GM12878 (cell line): ENCODE measurements at regions not wholly inside any gene's neighbourhood (a gene's known extent, or its start where the extent isn't known, plus 50 kb on each side); places are given as distances from the start of the nearest gene placed in this dataset.

Experiments used
- ATAC-seq: fragments of 200-7000 bp; cut with Tn5 transposase; 3 replicates; pipeline ENCODE4 v1.9.1; 2020; ENCODE audit warnings: mild to moderate bottlenecking, moderate library complexity
- BruUV-seq: library from RNA; stranded (reverse); fragments of 400-500 nt; replicated peaks from 2 replicates; lab custom pipeline; 2021; lab: Mats Ljungman, UMichigan
- CTCF ChIA-PET: fragments of 300-600 bp; sonication (Branson Sonifier 250); formaldehyde crosslinking; extraction: SDS; loops from one replicate; lab custom pipeline; 2021; ENCODE audit warnings: inconsistent platforms; lab: Yijun Ruan, JAX
- POLR2A ChIA-PET: fragments of 350-600 bp; formaldehyde crosslinking; extraction: SDS; loops from one replicate; lab custom pipeline; 2021; ENCODE audit warnings: inconsistent platforms; lab: Charles Lee
- RAD21 ChIA-PET: fragments of 300-600 bp; sonication (Branson Sonifier 250); formaldehyde crosslinking; loops from one replicate; lab custom pipeline; 2023; ENCODE audit warnings: antibody characterized with exemption; ENCODE audit not compliant: unreplicated experiment; lab: Charles Lee
- SMC1A ChIA-PET: fragments of 300-600 bp; sonication (Branson Sonifier 250); formaldehyde crosslinking; loops from one replicate; lab custom pipeline; 2023; ENCODE audit not compliant: unreplicated experiment, uncharacterized antibody; lab: Charles Lee
- DNase-seq: peaks from one replicate; pipeline ENCODE4 v3.0.0-alpha.2; 2011; ENCODE audit warnings: low read depth, low spot score
- FAIRE-seq: peaks from 3 replicates; lab custom pipeline; 2011; peaks lifted over from hg19 to GRCh38; lab: Jason Lieb, UNC
- H2AFZ ChIP-seq: 2 replicates; pipeline ENCODE4 v1.6.0; 2011; ENCODE audit warnings: low read depth, low read length, control low read depth; ENCODE audit not compliant: control insufficient read depth
- H3K27ac ChIP-seq: 2 replicates; pipeline ENCODE4 v1.5.1; 2011; ENCODE audit warnings: control low read depth; ENCODE audit not compliant: control insufficient read depth, insufficient read depth
- H3K27me3 ChIP-seq, 2 experiments: replicated peaks in 1 of 2; 2 replicates each; pipeline versions ENCODE4 v1.6.0 to v1.6.1; 2011; ENCODE audit warnings: low read length in 1 of 2; ENCODE audit not compliant: control insufficient read depth in 2 of 2, insufficient read depth in 2 of 2
- H3K36me3 ChIP-seq, 2 experiments: 2 replicates each; pipeline ENCODE4 v1.5.1; 2011; ENCODE audit warnings: low read length in 1 of 2; ENCODE audit not compliant: control insufficient read depth in 2 of 2, insufficient read depth in 2 of 2
- H3K4me1 ChIP-seq: 2 replicates; pipeline ENCODE4 v1.6.1; 2011; ENCODE audit warnings: mild to moderate bottlenecking, low read length, moderate library complexity, mixed read lengths; ENCODE audit not compliant: control insufficient read depth, insufficient read depth
- H3K4me2 ChIP-seq: 2 replicates; pipeline ENCODE4 v1.6.0; 2011; ENCODE audit warnings: control low read depth; ENCODE audit not compliant: control insufficient read depth, insufficient read depth
- H3K4me3 ChIP-seq: fragments of 200-600 bp; sonication (generic); 2 replicates; pipeline ENCODE4 v1.5.1; 2016
- H3K79me2 ChIP-seq: 2 replicates; pipeline ENCODE4 v1.6.0; 2011; ENCODE audit warnings: low read length; ENCODE audit not compliant: control insufficient read depth, insufficient read depth
- H3K9ac ChIP-seq: 2 replicates; pipeline ENCODE4 v1.8.0; 2011; ENCODE audit warnings: low read length, control low read depth, mixed read lengths; ENCODE audit not compliant: control insufficient read depth, insufficient read depth
- H3K9me3 ChIP-seq: replicated peaks from 3 replicates; pipeline ENCODE4 v1.5.1; 2011; ENCODE audit warnings: mild to moderate bottlenecking, low read length; ENCODE audit not compliant: control insufficient read depth, insufficient read depth
- H4K20me1 ChIP-seq: 2 replicates; pipeline ENCODE4 v1.6.0; 2011; ENCODE audit not compliant: control insufficient read depth, insufficient read depth
- BCL11A ChIP-seq: IDR thresholded peaks from 2 replicates; pipeline ENCODE4 v1.6.1; 2011; ENCODE audit warnings: low read depth, low read length
- BMI1 ChIP-seq: fragments of 450-650 bp; IDR thresholded peaks from 2 replicates; pipeline ENCODE4 v1.6.1; 2016; ENCODE audit warnings: mild to moderate bottlenecking, moderate library complexity, borderline replicate concordance
- BRCA1 ChIP-seq: IDR thresholded peaks from 2 replicates; pipeline ENCODE4 v1.6.1; 2011; ENCODE audit warnings: low read depth, low read length, improper control_type of control experiment
- CBX5 ChIP-seq: sonication (generic); IDR thresholded peaks from 2 replicates; pipeline ENCODE4 v1.6.1; 2016; ENCODE audit warnings: low read depth, moderate library complexity, mild to moderate bottlenecking, inconsistent platforms
- CHD2 ChIP-seq: IDR thresholded peaks from 2 replicates; pipeline ENCODE4 v1.6.1; 2011; ENCODE audit warnings: low read depth, low read length, improper control_type of control experiment, borderline replicate concordance
- FOXK2 ChIP-seq: fragments of 450-650 bp; IDR thresholded peaks from 2 replicates; pipeline ENCODE4 v1.6.1; 2017; ENCODE audit warnings: mild to moderate bottlenecking, moderate library complexity
- GABPA ChIP-seq: IDR thresholded peaks from 2 replicates; pipeline ENCODE4 v1.6.1; 2014; ENCODE audit warnings: antibody characterized with exemption, low read depth, mild to moderate bottlenecking, inconsistent platforms
- KDM1A ChIP-seq: fragments of 200-600 bp; sonication (generic); IDR thresholded peaks from 2 replicates; pipeline ENCODE4 v1.6.1; 2016; ENCODE audit warnings: borderline replicate concordance
- MEF2B ChIP-seq: fragments of 450-650 bp; IDR thresholded peaks from 2 replicates; pipeline ENCODE4 v1.6.1; 2018; ENCODE audit warnings: mild to moderate bottlenecking, moderate library complexity; ENCODE audit not compliant: partially characterized antibody, poor library complexity, severe bottlenecking
- PML ChIP-seq: IDR thresholded peaks from 2 replicates; pipeline ENCODE4 v1.6.1; 2012; ENCODE audit warnings: low read length, inconsistent platforms
- RELA ChIP-seq: fragments of 450-650 bp; IDR thresholded peaks from 2 replicates; pipeline ENCODE4 v1.8.0; 2014; ENCODE audit warnings: borderline replicate concordance; ENCODE audit not compliant: partially characterized antibody
- SMARCA5 ChIP-seq: fragments of 450-650 bp; IDR thresholded peaks from 2 replicates; pipeline ENCODE4 v1.6.1; 2017; ENCODE audit warnings: mild to moderate bottlenecking
- SPI1 ChIP-seq: IDR thresholded peaks from 2 replicates; pipeline ENCODE4 v1.6.1; 2011; ENCODE audit warnings: low read depth, mild to moderate bottlenecking, low read length, moderate library complexity, borderline replicate concordance; ENCODE audit not compliant: insufficient read depth
- SRF ChIP-seq, 2 experiments: IDR thresholded peaks; 2 replicates each; pipeline ENCODE4 v1.6.1; 2011; ENCODE audit warnings: low read depth in 2 of 2, low read length in 2 of 2, mild to moderate bottlenecking in 1 of 2, moderate library complexity in 1 of 2
- YY1 ChIP-seq: IDR thresholded peaks from 2 replicates; pipeline ENCODE4 v1.6.1; 2011; ENCODE audit warnings: low read depth, mild to moderate bottlenecking, low read length
- ZNF217 ChIP-seq: fragments of 450-650 bp; IDR thresholded peaks from 2 replicates; pipeline ENCODE4 v1.6.1; 2017; ENCODE audit warnings: antibody characterized with exemption, mild to moderate bottlenecking
- ZSCAN29 ChIP-seq: fragments of 450-650 bp; IDR thresholded peaks from 2 replicates; pipeline ENCODE4 v1.6.1; 2017; ENCODE audit warnings: mild to moderate bottlenecking, moderate library complexity
- WGBS: methylation state at CpG from one replicate; pipeline ENCODE4 v1.1.6; 2016; ENCODE audit warnings: low lambda C conversion rate; ENCODE audit not compliant: insufficient replicate concordance, insufficient coverage; ENCODE audit errors: missing lambda C conversion rate; 5-methylcytosine and 5-hydroxymethylcytosine counted together
- in situ Hi-C: fragments of 300-500 bp; cut with MboI; formaldehyde crosslinking; loops from 9 replicates; pipeline ENCODE4 v1.14.3; 2018; ENCODE audit warnings: mixed read lengths
- intact Hi-C: fragments of 100-400 bp; cut with micrococcal nuclease; formaldehyde crosslinking; loops from one replicate; pipeline ENCODE4 v1.14.2; 2022; ENCODE audit not compliant: unreplicated experiment
- TF ChIP-seq, protein P1 (sequence below): fragments of 450-650 bp; IDR thresholded peaks from 2 replicates; pipeline ENCODE4 v1.6.1; 2016; ENCODE audit warnings: mild to moderate bottlenecking
- TF ChIP-seq, protein P2 (sequence below): IDR thresholded peaks from 2 replicates; pipeline ENCODE4 v1.6.1; 2012; ENCODE audit warnings: mild to moderate bottlenecking, low read depth, low read length

DNA sequence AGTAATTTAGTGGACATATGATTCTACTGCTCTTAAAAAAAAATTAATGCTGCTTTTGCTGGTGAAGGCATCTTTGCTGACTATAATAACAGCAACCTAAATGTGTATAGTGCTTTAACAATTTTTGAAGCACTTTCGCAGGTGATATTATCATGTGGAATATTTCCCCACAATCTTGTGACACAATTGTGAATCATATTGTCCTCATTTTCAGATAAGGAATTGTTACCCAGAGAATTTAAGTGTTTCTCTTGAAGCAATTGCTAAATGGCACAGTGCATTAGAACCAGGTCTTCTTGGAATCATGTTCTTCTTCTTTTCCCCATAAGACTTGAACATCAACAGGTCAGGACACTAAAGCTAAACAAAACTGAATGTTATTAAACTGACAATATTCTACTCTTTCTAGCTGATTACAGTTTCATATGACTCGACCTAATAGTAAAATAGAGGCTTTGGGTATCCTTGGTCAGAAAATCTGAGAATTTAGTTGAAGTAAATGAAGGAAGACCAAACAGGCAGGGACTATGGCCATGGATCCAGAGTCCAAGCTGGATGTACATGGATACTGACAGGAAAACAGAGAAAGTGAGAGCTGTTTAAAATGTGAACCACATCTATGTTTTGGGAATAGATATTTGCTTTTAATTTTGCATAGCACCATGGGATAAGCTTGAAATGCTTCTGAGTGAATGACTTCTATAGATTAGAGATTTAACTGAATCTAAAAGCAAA, 121.8 kb upstream of the SLC35B3 start (continued):
- TF ChIP-seq, protein P1, sequence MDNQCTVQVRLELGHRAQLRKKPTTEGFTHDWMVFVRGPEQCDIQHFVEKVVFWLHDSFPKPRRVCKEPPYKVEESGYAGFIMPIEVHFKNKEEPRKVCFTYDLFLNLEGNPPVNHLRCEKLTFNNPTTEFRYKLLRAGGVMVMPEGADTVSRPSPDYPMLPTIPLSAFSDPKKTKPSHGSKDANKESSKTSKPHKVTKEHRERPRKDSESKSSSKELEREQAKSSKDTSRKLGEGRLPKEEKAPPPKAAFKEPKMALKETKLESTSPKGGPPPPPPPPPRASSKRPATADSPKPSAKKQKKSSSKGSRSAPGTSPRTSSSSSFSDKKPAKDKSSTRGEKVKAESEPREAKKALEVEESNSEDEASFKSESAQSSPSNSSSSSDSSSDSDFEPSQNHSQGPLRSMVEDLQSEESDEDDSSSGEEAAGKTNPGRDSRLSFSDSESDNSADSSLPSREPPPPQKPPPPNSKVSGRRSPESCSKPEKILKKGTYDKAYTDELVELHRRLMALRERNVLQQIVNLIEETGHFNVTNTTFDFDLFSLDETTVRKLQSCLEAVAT = no peak
- no peak for TF ChIP-seq BRCA1

DNA sequence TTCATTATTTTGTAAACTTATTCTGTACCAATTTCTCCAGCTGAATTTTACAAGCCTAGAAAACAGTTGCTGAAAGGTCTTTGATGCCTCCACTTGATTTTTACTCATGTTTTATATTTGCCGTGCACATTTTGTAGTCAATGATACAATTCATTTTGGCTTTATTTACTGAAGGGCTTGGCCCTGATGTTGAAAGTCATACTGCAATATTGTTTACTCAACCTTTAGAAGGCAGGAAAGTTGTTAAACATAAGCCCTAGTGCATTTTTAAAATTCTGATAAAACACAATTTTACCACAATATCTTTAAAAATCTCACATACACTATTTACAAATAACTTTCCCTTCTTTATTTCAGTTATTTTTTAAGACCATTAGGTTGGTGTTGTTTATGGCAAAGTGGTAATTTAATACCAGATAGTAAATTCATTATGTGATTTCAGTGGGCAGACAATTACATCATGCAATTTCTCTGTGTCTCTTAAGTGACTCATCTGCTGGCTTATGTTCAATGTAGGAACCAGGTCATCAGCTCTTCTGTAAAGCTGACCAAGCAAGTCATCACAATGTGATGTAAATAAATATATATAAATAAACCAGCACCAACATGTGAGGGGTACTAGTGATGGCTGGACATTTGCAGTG, 121.1 kb upstream of the SLC35B3 start:
- SMC1A ChIA-PET = interaction anchor here (0.9 kb wide), 1 partner anchor 14 kb away, joined by 3 read pairs; no protein-coding TSS in a partner anchor
- H3K27ac ChIP-seq = no peak overlapping the region
- WGBS = 88% methylated on average over 1 of the region's 1 CpG
- ATAC-seq (no peak), DNase-seq (no peak), FAIRE-seq (no peak)
- no peaks in the 10 kb centered on the region for H3K4me1 ChIP-seq
- H4K20me1 ChIP-seq = no peaks in the 10 kb centered on the region
- intact Hi-C loops (no loop called here), in situ Hi-C loops (no loop called here)
- H3K27me3 ChIP-seq = no peaks in the 10 kb centered on the region
- no TSS peak for BruUV-seq
- POLR2A ChIA-PET = no interaction called here
- H3K4me2 ChIP-seq = no peak overlapping the region
- H2AFZ ChIP-seq = no peak overlapping the region
- CTCF ChIA-PET = no interaction called here
- no peak overlapping the region for H3K4me3 ChIP-seq
- H3K9ac ChIP-seq = no peak overlapping the region
- H3K36me3 ChIP-seq = no peaks in the 10 kb centered on the region
- no peaks in the 10 kb centered on the region for H3K9me3 ChIP-seq
- no peaks in the 10 kb centered on the region for H3K79me2 ChIP-seq
- RAD21 ChIA-PET = no interaction called here
- TF ChIP-seq SRF (IDR thresholded peaks at IDR 0.05; ENCODE audit: low read depth in 2 of 2, low read length in 2 of 2) = no peak
- no peak for TF ChIP-seq BMI1
- no peak for TF ChIP-seq MEF2B
- no peak for TF ChIP-seq CHD2
- TF ChIP-seq FOXK2 = no peak
- TF ChIP-seq, protein P2, sequence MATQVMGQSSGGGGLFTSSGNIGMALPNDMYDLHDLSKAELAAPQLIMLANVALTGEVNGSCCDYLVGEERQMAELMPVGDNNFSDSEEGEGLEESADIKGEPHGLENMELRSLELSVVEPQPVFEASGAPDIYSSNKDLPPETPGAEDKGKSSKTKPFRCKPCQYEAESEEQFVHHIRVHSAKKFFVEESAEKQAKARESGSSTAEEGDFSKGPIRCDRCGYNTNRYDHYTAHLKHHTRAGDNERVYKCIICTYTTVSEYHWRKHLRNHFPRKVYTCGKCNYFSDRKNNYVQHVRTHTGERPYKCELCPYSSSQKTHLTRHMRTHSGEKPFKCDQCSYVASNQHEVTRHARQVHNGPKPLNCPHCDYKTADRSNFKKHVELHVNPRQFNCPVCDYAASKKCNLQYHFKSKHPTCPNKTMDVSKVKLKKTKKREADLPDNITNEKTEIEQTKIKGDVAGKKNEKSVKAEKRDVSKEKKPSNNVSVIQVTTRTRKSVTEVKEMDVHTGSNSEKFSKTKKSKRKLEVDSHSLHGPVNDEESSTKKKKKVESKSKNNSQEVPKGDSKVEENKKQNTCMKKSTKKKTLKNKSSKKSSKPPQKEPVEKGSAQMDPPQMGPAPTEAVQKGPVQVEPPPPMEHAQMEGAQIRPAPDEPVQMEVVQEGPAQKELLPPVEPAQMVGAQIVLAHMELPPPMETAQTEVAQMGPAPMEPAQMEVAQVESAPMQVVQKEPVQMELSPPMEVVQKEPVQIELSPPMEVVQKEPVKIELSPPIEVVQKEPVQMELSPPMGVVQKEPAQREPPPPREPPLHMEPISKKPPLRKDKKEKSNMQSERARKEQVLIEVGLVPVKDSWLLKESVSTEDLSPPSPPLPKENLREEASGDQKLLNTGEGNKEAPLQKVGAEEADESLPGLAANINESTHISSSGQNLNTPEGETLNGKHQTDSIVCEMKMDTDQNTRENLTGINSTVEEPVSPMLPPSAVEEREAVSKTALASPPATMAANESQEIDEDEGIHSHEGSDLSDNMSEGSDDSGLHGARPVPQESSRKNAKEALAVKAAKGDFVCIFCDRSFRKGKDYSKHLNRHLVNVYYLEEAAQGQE = no peak
- TF ChIP-seq GABPA = no peak
- no peak for TF ChIP-seq PML
- TF ChIP-seq BCL11A = no peak
- TF ChIP-seq YY1 = no peak
- TF ChIP-seq SMARCA5 = no peak
- no peak for TF ChIP-seq CBX5
- TF ChIP-seq SPI1 = no peak
- TF ChIP-seq ZSCAN29 = no peak
- TF ChIP-seq ZNF217 = no peak
- TF ChIP-seq RELA = no peak
- TF ChIP-seq KDM1A = no peak
